Mucosa of stomach (tissue), 1 donor: ENCODE measurements at regions not wholly inside any gene's neighbourhood (a gene's known extent, or its start where the extent isn't known, plus 50 kb on each side); places are given as distances from the start of the nearest gene placed in this dataset.

ENCODE experiments used
- H3K27me3 ChIP-seq: one replicate; pipeline ENCODE4 v1.7.0; 2013; ENCODE audit warnings: mild to moderate bottlenecking, low read length; ENCODE audit not compliant: control insufficient read depth, insufficient read depth
- H3K36me3 ChIP-seq: one replicate; pipeline ENCODE4 v1.7.0; 2013; ENCODE audit warnings: low read length; ENCODE audit not compliant: control insufficient read depth, insufficient read depth
- H3K4me1 ChIP-seq: one replicate; pipeline ENCODE4 v1.7.0; 2013; ENCODE audit warnings: mild to moderate bottlenecking, low read length; ENCODE audit not compliant: control insufficient read depth, insufficient read depth
- H3K4me3 ChIP-seq: one replicate; pipeline ENCODE4 v1.7.0; 2013; ENCODE audit warnings: low read length
- H3K9ac ChIP-seq: one replicate; pipeline ENCODE4 v1.7.0; 2013; ENCODE audit warnings: mild to moderate bottlenecking, low read length, moderate library complexity
- H3K9me3 ChIP-seq: one replicate; pipeline ENCODE4 v1.7.0; 2013; ENCODE audit warnings: mild to moderate bottlenecking, low read length, moderate library complexity; ENCODE audit not compliant: control insufficient read depth
- donor health status: Pancreatic carcinoma.

GRCh38 chr2:81181845-81182244 lies 877.3 kb upstream of the LRRTM1 start:
- H3K4me1 ChIP-seq = no peaks in the 10 kb centered on the region
- H3K4me3 ChIP-seq = no peak overlapping the region
- H3K27me3 ChIP-seq = no peaks in the 10 kb centered on the region
- H3K36me3 ChIP-seq = no peaks in the 10 kb centered on the region
- H3K9me3 ChIP-seq = no peaks in the 10 kb centered on the region
- no peak overlapping the region for H3K9ac ChIP-seq

- no peaks in the 10 kb centered on the region for H3K9me3 ChIP-seq
- H3K9ac ChIP-seq = no peak overlapping the region
- no peaks in the 10 kb centered on the region for H3K36me3 ChIP-seq
- H3K27me3 ChIP-seq = no peaks in the 10 kb centered on the region
- no peak overlapping the region for H3K4me3 ChIP-seq
- no peaks in the 10 kb centered on the region for H3K4me1 ChIP-seq
Observed at GRCh38 chr2:81171447-81171846, 866.9 kb upstream of the LRRTM1 start.

- Histone ChIP-seq H3K36me3 (no peaks in the 10 kb centered on the region), H3K27me3 (no peaks in the 10 kb centered on the region), H3K9ac (no peak overlapping the region), H3K4me1 (no peaks in the 10 kb centered on the region), H3K4me3 (no peak overlapping the region), H3K9me3 (no peaks in the 10 kb centered on the region)
Observed at GRCh38 chr2:81163583-81163982, 859.0 kb upstream of the LRRTM1 start.

- H3K9ac ChIP-seq = no peak overlapping the region
- H3K4me3 ChIP-seq = no peak overlapping the region
- no peaks in the 10 kb centered on the region for H3K9me3 ChIP-seq
- H3K27me3 ChIP-seq = no peaks in the 10 kb centered on the region
- no peaks in the 10 kb centered on the region for H3K4me1 ChIP-seq
- no peaks in the 10 kb centered on the region for H3K36me3 ChIP-seq
Observed at GRCh38 chr2:81158505-81158904, 854.0 kb upstream of the LRRTM1 start.

GRCh38 chr2:81148323-81148722 lies 843.8 kb upstream of the LRRTM1 start:
- Histone ChIP-seq H3K9me3 (no peaks in the 10 kb centered on the region), H3K4me3 (no peak overlapping the region), H3K4me1 (no peaks in the 10 kb centered on the region), H3K27me3 (no peaks in the 10 kb centered on the region), H3K9ac (no peak overlapping the region), H3K36me3 (no peaks in the 10 kb centered on the region)

GRCh38 chr2:81136296-81136695 lies 831.7 kb upstream of the LRRTM1 start:
- H3K9ac ChIP-seq = no peak overlapping the region
- H3K9me3 ChIP-seq = no peaks in the 10 kb centered on the region
- H3K27me3 ChIP-seq = no peaks in the 10 kb centered on the region
- H3K4me1 ChIP-seq = no peaks in the 10 kb centered on the region
- no peaks in the 10 kb centered on the region for H3K36me3 ChIP-seq
- no peak overlapping the region for H3K4me3 ChIP-seq

- H3K9me3 ChIP-seq = no peaks in the 10 kb centered on the region
- no peaks in the 10 kb centered on the region for H3K36me3 ChIP-seq
- no peak overlapping the region for H3K4me3 ChIP-seq
- no peaks in the 10 kb centered on the region for H3K4me1 ChIP-seq
- H3K9ac ChIP-seq = no peak overlapping the region
- H3K27me3 ChIP-seq = no peaks in the 10 kb centered on the region
Observed at GRCh38 chr2:81097361-81097760, 792.8 kb upstream of the LRRTM1 start.

- Histone ChIP-seq H3K36me3 (no peaks in the 10 kb centered on the region), H3K27me3 (no peaks in the 10 kb centered on the region), H3K9ac (no peak overlapping the region), H3K9me3 (no peaks in the 10 kb centered on the region), H3K4me3 (no peak overlapping the region), H3K4me1 (no peaks in the 10 kb centered on the region)
Observed at GRCh38 chr2:81093031-81093430, 788.5 kb upstream of the LRRTM1 start.

- Histone ChIP-seq H3K9me3 (no peaks in the 10 kb centered on the region), H3K9ac (no peak overlapping the region), H3K36me3 (no peaks in the 10 kb centered on the region), H3K4me1 (no peaks in the 10 kb centered on the region), H3K27me3 (no peaks in the 10 kb centered on the region), H3K4me3 (no peak overlapping the region)
Observed at GRCh38 chr2:81087646-81088045, 783.1 kb upstream of the LRRTM1 start.

GRCh38 chr2:81084101-81084500 lies 779.5 kb upstream of the LRRTM1 start:
- Histone ChIP-seq H3K4me3 (no peak overlapping the region), H3K9me3 (no peaks in the 10 kb centered on the region), H3K4me1 (no peaks in the 10 kb centered on the region), H3K27me3 (no peaks in the 10 kb centered on the region), H3K9ac (no peak overlapping the region), H3K36me3 (no peaks in the 10 kb centered on the region)

- Histone ChIP-seq H3K27me3 (no peaks in the 10 kb centered on the region), H3K4me3 (no peak overlapping the region), H3K36me3 (no peaks in the 10 kb centered on the region), H3K9me3 (no peaks in the 10 kb centered on the region), H3K4me1 (no peaks in the 10 kb centered on the region), H3K9ac (no peak overlapping the region)
Observed at GRCh38 chr2:81078631-81079030, 774.1 kb upstream of the LRRTM1 start.

- H3K9ac ChIP-seq = no peak overlapping the region
- H3K36me3 ChIP-seq = no peaks in the 10 kb centered on the region
- H3K4me1 ChIP-seq = no peaks in the 10 kb centered on the region
- H3K9me3 ChIP-seq = no peaks in the 10 kb centered on the region
- no peaks in the 10 kb centered on the region for H3K27me3 ChIP-seq
- no peak overlapping the region for H3K4me3 ChIP-seq
Observed at GRCh38 chr2:81078102-81078501, 773.5 kb upstream of the LRRTM1 start.

GRCh38 chr2:81077396-81077795 lies 772.8 kb upstream of the LRRTM1 start:
- no peaks in the 10 kb centered on the region for H3K9me3 ChIP-seq
- H3K27me3 ChIP-seq = no peaks in the 10 kb centered on the region
- H3K4me3 ChIP-seq = no peak overlapping the region
- no peaks in the 10 kb centered on the region for H3K36me3 ChIP-seq
- H3K4me1 ChIP-seq = no peaks in the 10 kb centered on the region
- no peak overlapping the region for H3K9ac ChIP-seq
